Fibroblast of skin of left quadriceps (primary cell): ENCODE measurements at regions not wholly inside any gene's neighbourhood (a gene's known extent, or its start where the extent isn't known, plus 50 kb on each side); places are given as distances from the start of the nearest gene placed in this dataset.
"Not testable (repeated sequence)": the region's sequence is repeated elsewhere in the genome, so short reads cannot be mapped to it uniquely, and the experiment has no call there.

ENCODE experiments used
- DNase-seq, 2 experiments: peaks; one replicate each; pipeline ENCODE4 v3.0.0-alpha.2; 2013; ENCODE audit warnings: low read depth in 2 of 2

DNA sequence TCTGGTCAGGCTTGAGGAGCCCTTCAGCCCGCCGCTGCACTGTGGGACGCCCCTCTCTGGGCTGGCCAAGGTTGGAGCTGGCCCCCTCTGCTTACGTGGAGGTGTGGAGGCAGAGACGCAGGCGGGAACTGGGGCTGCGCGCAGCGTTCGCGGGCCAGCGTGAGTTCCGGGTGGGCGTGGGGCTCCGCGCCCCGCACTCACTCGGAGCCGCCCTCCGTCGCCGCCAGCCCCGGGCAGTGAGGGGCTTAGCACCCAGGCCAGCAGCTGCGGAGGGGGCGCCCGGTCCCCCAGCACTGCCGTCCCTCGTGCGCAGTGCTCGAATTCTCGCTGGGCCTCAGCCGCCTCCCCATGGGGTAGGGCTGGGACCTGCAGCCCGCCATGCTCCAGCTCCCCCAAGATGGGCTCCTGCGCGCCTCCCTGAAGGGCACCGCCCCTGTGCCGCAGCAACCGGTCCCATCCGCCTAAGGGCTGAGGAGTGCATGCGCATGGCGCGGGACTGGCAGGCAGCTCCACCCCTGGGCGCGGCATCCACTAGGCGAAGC is 695.9 kb downstream of the EPHA7 start:
- DNase-seq, result no peak

DNA sequence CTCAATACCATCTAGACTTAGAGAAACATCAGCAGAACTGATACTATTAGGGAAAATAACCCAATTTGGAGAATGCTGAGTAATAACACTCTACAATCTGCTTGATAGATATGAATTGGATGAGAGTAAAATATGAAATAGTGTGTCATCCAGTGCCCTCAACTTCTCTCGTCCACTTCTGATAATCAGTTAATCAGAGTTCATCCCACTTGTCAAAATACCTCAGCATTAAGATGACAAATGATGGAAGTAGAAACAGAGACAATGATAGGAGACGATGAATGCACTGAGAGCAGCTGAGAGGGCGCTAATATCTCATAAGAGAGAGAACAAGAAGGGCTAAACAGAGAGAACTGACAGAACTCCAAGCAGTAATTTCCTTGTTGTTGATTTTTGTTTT is 699.6 kb downstream of the EPHA7 start:
- DNase-seq, result no peak

DNA sequence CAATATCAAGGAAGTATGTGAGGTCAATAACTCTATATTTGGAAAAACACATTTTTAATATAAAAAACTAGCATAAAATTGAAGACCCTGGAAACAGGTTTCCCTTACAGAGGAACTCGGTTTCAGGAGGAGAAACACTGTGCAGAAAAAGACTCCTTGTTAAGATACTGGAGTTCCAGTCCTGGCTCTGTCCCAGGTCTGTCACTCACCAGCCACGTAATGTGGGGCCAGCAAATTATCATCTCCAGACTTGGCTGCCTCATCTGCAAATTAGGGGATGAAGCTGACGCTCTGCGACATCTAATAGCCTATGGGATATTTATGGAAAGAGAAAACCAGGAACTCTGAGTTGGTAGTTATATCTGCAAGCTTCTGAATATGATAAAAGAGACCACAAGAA is 702.7 kb downstream of the EPHA7 start:
- DNase-seq, result no peak

DNA sequence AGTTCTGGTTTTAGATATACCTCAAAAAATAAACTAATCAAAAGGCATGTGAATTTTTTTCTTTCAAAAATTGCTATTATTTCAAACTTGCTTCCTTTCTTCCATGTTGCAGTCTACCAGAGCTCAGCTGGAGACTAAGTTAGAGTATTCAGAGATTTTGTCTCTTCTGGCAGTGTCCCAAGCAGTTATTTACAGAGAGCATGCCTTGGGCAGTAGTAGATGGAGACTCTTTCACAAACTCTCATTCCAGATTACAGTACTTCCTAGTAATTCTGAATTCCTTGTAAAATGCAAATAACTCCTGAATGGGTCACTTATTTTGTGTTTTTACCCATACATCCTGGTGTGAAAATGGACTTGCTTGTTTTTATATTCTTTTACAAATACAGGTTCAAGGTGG is 703.4 kb downstream of the EPHA7 start:
- no peak for DNase-seq

DNA sequence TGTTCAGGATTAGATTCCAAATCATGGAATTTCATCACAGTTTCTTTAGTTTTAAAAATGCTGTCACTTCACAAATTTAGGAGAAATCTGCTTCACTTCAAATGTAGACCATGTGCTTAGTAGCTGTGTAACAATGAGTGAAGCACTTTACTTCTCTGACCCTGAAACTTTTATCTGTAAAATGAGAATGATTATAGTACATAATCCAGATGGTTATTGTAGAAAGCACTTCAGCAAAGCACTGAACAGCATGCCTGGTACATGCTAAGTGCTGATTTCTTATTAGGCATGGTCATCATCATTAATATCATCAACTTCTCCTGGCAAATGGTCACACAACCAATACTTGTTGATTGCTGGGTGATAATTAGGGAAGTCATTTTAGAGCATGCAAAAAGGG is 705.0 kb downstream of the EPHA7 start:
- DNase-seq, result no peak

DNA sequence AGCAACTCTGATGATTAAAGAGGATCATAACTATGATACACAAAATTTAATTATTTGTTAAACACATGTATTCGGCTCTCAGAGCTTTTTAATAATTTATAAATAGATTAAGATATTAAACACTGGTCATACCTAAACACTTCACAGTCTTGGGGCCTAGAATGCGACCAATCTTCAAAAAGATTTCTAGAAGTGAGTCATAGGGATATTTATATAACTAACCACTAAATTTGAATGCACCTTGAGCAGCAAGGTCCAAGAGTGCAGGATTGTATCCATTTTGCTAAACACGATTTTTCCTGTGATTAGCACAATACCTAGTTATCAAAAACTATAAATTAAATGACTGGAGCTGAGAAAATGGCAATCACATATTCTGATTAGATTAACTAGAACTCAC is 709.3 kb downstream of the EPHA7 start:
- no peak for DNase-seq

DNA sequence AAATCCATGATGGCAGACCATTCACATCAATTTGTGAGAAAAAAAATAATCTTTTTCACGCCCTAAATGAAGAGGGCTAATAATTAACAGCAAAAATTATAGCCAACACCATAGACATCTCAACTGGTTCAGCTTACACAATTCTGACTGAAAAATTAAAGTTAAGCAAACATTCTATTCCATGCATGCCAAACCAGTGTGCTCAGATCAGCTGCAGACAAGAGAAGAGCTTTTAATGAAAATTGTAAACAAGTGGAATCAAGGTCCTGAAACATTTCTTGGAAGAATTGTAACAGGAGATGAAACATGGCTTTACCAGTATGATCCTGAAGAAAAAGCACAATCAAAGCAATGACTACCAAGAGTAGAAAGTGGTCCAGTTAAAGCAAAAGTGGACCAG is 710.4 kb downstream of the EPHA7 start:
- DNase-seq, result no peak

DNA sequence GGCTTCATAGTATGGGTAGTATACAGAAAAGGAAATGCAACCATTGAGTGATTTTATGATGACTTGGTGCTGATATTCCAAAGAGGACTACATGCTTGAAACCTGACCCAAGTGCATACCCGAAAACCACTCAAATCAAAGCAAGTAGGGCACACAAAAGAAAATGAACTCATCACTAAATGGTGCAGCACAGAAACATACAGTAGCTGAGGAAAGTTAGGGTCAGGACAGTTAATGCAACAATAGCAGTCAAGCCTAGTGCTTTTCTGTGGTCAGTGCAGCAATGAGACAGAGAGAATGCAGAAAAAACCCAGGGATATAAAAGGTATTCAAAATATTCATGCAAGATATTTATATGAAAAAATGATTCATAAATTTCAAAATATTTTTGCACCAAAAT is 711.1 kb downstream of the EPHA7 start:
- DNase-seq, result no peak

DNA sequence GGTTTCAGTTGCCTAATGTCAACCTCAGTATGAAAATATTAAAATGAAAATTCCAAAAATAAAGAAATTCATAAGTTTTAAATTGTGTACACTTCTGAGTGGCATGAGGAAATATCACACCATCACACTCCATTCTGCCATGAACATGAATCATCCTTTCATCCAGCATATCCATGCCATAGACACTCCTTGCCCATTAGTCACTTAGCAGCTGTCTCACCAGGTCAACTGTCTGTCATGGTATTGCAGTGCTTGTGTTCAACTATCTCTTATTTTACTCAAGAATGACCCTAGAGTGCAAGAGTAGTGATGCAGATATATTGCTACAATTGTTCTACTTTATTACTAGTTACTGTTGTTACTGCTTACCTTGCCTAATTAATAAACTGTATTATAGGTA is 712.4 kb downstream of the EPHA7 start:
- DNase-seq, result no peak

DNA sequence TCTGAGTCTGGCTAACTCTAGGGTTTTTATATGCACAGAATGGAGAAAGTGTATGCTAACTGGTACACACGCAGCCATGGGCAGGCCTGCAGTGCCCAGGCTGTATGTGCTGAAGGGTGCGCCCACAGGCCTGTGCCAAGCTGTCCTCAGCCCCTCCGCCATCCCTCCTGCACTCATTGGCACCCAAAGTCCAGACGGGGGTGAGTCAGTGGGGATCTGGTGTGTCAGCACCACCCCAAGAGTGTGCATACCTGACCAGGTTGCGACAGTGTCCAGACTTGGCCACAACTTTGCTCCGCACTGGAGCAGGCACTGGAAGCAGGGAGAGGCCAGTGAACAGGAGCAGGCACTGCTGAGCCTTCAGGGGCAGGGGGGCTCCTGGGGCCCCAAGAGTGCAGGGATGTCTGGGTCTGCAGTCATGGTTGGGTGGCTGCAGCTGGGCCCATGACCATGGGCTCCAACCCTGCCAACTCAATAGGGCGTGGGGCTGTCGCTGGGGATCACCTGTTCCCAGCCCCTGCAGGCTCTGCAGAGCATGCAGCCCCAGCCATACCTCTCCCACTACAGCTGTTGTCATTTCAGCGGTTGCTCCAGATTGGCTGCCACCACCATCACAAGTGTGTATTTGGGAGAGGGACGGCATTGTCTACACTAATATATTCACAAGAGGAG is 717.8 kb downstream of the EPHA7 start:
- DNase-seq, result no peak

DNA sequence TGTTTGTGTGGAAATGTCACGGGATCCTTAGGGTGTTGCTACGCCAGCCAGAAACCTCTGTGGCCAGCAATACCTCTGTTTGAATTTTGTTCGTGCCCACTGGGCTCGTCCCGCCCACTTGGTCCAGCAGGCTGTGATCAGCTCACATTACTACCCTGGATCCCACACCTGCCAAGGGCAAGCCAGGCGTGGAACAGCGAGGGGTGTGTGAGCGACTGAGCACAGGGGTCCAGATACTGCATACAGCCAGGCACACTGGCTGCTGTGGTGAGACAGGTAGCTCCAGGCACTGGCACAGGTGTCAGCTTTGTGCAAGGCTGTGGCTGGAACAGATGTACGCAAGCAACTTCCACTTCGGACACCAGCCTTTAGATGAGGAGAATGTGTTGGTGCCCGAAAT is 718.9 kb downstream of the EPHA7 start:
- DNase-seq, result no peak

DNA sequence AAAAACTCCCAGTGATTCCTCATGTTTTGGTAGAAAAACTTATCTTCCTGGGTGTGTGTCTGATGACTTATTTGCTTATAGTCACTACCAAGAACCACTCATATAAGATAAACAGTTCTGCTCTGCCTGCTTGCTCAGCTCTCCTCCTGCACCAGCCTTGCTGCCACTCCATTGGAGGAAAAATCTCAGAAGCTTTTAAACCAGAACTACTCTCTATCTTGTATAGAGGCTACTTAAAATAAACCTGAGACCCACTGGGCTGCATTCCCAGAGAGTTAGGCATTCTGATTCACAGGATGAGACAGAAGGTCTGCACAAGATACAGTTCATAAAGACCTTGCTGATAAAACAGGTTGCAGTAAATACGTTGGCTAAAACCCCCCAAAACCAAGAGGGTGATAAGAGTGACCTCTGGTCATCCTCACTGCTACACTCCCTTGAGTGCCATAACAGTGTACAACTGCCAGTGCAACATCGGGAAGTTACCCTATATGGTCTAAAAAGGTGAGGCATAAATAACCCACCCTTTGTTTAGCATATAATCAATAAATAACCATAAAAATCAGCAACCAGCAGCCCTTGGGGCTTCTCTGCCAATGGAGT is 728.3 kb downstream of the EPHA7 start:
- no peak for DNase-seq

DNA sequence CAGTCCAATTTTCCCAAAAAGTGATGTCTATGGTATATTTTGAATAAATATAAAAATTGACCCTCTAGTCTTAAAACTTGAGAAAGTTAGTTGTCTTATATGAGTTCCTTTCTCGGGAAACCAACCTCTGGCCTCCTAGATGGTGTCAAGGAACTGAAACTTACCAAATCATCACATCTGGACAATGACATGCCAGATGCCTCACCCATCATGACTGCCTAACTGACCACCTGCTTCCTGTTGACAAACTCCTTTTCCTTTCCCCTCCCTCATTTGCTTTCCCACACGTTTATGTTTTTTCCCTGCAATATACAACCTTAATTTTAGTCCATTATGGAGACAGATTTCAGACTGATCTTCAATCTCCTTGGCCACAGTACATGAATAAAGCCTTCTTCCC is 731.0 kb downstream of the EPHA7 start:
- no peak for DNase-seq

DNA sequence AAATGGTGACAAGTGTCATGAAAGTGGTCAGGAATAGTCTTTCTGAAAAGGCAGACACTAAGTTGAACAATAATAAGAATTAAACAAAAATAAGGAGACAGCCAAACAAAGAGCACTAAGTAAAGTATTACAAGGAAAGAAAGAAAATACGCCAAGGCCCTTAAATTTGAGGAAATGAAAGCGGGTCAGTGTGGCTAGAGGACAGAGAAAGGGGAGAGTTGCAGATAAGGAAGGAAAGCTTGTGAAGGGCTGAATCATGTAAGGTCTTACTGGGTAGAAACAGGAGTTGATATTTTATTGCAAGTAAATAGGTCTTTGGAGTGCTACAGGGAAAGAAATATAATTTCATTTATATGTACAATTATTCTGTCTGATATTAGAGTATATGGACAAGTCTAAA is 732.1 kb downstream of the EPHA7 start:
- no peak for DNase-seq

DNA sequence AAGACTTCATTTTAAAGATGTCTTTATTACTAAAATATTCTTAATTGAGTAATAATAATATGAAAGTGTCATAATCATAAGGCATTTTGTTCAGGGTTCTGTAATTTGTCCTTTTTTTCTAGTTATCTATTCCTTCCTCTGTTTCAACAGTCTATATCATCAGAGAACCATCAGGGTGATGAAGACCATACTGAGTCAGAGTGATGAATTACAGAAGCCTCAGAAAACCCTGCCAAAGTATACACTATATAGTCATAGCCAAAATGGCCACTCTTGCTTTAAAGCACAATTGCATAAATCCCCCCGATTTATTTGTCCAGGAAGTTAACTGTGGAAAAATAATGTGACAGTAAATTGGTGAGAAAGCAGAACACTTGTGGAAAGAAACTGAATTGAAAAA is 735.0 kb downstream of the EPHA7 start:
- DNase-seq, result peak; percentile 8 to 11

DNA sequence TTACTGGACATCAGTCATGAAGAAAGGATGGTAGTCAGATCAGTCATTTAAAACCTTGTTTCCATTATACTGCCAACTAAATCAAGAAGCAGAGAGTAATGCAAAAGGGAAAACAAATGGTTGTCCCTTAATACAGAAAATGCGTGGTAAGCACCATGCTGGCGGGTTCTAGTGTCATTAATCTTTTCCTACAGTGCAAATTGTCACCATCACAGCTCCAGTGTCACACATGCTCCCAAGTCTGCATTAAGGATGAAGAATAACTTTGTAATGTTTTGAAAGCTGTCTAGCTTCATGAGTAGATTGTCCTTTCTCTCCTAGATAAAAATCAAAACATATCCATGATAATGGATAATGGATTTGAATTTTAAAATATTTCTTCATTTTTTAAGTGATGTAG is 735.6 kb downstream of the EPHA7 start:
- DNase-seq, result no peak

DNA sequence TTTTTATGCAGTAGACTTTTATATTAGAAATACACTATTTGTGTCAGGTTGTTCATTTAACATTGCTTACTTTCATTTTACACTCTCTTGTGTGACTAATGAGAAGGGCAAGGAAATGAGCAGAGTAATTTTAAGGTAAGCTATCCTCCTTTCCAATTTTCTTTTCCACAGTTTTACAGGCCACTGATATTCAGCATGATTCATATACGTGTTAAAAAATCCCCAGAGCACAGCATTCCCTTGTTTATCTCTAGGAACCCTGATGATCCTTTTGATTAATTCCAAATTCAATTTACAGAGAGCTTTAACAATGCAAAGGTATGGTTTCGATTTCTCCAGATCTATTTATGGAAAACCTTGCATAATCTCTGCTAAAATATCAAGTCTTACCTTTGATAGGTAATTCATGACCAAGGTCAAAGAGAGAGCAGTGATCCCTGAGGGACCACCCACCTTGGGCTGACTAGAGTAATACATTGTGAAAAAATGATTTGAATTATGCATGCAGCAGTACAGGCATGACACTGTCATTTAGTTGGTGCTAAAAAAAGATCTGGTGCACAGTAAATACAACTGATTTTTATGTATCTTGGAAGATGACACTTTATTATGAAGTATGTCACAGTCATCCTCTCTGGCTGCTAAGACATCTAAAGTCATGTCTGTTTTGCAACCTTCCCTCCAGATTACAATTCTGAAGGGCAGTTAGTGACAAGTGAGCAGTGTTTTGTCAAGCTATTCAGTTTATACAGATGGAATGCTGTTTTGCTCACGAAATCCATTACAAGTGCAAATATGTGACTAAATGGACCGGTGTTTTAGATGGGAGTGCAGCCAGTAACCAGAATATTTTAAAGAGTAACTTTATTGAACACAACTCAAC is 736.6 kb downstream of the EPHA7 start:
- DNase-seq, result no peak

DNA sequence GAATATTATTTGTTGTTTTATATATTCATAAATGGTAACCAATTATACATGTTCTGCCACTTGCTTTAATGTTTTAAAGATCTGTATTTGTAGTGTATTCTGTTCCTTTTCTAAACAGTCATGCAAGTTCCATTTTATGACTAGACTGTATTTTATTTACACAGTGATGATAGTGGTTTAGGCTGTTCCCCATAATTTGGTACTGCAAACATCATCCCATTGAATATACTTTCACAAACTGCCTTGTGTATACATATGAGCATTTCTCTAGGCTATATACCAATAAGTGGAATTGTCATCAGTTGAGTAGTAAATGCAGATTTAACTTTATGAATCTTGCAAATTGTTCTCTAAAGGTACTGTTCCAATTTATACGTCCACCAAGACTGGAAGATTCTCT is 738.0 kb downstream of the EPHA7 start:
- DNase-seq, result no peak

DNA sequence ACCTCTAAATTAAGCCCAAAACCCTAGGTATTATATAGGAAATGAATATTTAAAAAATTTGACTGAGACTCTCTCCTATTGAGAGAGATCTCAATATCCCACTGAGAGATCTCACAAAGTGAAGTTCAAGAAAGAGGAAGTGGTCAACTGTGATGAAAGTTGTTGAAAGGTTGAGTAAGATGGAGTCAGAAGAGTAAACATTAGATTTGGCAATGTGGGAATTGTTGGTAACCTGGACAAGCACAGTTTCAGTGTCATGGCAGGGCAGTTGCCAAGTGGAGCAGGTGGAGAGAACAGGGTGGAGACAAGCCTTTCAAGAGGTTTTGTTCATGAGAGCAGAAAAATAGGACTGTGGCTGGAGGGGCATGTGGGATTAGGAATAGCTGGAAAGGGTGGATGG is 747.9 kb downstream of the EPHA7 start:
- DNase-seq, result not testable (repeated sequence)

DNA sequence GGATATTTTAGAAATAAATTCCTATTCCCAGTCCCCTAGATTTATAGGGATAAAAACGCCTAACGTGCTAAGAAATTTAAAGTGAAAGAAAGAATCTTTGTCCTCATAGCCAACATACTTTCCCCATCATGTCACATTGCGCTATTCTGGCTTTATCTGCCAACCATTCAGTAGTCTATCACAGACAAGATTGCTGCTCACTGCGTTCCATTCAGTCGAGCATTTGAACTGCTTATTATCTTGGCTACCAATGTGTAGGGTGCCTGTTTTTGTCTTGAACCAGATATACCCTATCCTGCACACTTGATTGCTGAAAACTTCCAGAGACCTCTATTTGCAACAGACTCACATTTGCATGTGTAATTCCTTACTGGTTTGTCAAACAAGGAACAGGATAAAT is 751.5 kb downstream of the EPHA7 start:
- no peak for DNase-seq

DNA sequence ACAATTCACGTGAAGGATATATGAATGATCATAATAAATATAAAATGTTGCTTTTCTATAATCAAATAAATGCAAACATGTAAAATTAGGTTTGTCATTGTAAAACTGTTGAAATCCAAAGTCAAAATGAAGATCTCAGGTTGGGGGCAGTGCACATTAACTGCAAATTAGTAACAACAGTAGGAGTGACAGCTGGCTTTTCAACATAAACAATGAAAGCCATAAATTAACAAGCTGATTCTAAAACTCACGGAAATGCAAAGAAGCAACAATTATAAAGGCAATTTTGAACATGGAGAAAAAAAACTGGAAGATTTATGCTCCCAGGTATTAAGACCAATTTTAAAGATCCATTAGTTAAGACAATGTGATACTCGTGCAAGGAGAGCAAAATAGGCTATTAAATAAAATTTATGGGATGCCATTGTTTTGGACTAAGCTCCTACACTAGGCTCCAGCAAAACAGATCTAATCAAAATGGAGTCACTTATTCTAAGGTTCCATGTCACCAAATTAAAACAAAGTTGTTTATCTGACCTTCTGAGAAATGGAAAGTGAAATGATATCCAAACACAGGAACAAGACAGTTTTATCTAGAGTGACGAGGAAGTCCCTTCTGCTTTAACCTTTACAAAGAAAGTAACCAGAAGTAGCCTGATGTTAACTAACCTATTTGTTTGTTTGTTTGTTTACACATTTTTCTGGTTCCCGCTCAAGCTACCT is 770.8 kb downstream of the EPHA7 start:
- DNase-seq, result no peak

DNA sequence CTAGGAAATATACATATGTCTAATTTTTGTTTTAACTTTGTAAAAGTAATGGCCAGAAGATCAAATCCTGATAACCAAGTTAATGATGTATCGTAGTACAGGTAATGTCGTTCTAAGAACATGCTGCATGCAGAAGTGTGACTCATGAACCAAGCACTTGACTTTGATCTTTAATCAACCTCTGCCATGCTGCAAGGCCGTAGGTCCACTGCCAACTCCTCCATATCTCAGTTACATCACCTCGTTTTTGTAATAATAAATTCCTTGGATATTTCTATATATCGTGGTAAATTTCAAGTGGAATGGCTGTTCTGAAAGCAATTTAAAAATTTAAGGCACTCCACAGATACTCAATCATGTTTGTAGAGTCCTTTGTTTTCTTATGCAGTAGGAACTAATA is 771.7 kb downstream of the EPHA7 start:
- no peak for DNase-seq
